GM19351 (cell line): ENCODE measurements at regions not wholly inside any gene's neighbourhood (a gene's known extent, or its start where the extent isn't known, plus 50 kb on each side); places are given as distances from the start of the nearest gene placed in this dataset.

ENCODE experiments used
- ATAC-seq: cut with Tn5 transposase; IDR thresholded peaks from one replicate; pipeline ENCODE4 v1.9.1; 2021; ENCODE audit warnings: mild to moderate bottlenecking, moderate library complexity; ENCODE audit not compliant: unreplicated experiment

- ATAC-seq: no peak
Measured at GRCh38 chr14:95413289-95414215, 93.8 kb upstream of the CLMN start.

DNA sequence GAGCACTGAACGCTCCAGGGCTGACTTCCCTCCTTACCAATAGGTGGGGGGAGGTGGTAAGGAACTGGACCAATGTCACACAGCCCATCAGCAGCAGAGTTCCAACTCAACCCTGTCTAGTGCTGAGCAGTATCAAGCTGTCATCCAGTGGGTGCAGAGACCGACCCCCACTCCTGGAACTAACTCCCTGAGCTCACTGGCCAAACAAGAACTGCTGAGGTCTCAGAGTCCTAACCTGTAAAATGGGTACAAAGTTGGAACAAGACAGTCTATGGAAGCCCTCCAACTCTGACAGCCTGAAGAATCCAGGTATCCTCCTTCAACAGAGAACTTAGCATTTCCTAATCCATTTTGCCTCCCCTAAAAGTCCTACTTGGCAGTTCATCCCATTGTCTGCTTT is 91.1 kb upstream of the CLMN start:
- no peak for ATAC-seq

DNA sequence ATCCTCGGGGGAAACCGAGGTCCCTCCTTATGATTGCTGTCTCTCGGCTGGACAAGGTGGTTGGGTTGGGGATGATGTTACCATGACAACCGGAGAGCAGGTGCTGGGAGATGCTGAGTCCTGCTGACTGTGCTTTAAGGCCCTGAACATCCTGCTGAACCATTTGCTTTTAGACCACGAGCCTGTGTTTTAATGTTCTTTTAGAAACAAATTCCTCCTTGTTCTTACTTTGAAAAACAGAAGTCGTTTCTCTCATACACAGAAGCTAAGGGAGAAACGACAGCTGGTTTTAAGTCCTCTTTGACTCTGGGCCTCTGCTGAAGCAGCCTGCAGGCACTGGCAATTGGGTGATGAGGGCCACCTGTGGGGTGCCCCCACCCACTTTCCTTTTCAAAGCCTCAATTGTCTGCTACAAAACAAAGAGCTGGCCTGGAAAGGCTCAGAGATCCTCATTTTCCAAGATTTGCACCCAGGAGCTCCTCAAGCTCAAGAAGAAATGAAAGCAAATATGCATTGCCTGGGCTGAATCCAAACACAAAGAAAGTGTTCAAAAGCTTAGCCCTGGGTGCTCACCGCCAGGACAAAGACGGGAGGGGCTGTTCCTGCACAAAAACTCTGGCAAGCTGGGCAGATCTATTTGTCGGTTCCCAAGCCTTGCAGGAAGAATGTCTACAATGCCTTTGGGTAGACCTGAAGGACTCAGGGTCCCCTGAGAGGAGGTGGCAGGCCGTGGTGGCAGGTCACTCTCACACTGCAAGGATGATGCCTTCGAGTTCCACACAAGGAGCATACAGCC is 90.0 kb upstream of the CLMN start:
- no peak for ATAC-seq

GRCh38 chr14:95408731-95409476 is 89.2 kb upstream of the CLMN start:
- ATAC-seq: no peak

DNA sequence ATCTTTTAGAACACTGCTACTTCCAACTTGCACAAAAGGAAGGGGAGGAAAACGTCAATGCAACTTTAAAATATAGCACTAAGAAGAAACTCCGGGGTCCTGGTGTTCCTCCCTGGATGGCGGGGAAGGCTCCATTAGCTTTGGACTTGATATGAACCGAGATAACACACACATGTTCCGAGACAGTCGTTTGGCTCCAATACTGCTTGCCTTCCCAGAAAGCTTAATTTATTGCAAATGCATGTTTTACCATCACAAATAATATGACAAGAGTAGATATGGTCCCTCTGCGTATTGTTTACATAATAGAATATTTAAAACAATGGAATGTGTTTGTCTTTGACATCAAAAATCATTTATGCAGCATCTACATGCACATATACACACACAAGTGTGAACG is 87.6 kb upstream of the CLMN start:
- ATAC-seq: no peak

DNA sequence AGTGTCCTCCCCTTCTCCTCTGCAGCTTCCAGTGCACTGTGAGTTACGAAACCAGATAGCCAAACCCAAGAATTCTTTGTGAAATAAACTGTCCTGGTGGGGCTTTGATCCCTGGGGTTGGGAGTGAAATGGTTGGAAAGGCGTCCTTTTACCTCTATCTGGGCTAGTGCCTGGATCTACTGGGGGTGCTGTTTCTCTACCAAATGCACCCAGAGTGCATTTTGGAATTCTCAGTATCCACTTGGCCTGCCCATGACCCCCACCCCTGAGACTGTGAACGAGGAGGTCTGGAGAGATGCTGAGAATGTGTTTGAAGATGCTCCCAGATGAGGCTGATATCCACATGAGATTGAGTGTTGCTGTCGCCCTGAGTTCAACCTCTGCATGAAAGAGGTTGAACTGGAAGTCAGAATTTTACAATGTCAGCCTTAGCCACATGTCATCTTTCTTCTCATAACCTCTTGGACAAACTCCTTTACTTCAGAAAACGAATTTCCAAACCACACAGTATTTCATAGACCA is 87.1 kb upstream of the CLMN start:
- ATAC-seq: no peak

- no peak for ATAC-seq
Measured at GRCh38 chr14:95404583-95404982, 84.9 kb upstream of the CLMN start.

- no peak for ATAC-seq
Measured at GRCh38 chr14:95402578-95402977, 82.9 kb upstream of the CLMN start.

DNA sequence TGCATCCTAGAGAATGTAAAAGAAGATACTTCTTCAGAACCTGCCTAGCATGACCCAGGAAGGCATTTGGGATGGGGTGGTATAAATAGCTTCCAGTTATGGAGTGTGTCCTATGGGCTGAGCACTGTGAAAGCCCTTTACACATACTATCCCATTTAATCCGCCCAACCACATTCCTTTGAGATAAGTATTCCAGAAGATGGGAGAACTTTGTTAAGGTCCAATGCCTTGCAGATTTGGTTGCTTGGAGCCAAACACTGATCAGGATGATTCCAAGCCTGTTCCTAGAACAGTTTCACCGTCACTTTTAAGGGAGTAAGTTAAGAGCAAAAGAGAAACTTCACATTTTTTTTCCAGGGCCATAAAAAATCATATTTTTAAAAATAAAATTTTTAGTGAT is 82.5 kb upstream of the CLMN start:
- ATAC-seq: no peak

DNA sequence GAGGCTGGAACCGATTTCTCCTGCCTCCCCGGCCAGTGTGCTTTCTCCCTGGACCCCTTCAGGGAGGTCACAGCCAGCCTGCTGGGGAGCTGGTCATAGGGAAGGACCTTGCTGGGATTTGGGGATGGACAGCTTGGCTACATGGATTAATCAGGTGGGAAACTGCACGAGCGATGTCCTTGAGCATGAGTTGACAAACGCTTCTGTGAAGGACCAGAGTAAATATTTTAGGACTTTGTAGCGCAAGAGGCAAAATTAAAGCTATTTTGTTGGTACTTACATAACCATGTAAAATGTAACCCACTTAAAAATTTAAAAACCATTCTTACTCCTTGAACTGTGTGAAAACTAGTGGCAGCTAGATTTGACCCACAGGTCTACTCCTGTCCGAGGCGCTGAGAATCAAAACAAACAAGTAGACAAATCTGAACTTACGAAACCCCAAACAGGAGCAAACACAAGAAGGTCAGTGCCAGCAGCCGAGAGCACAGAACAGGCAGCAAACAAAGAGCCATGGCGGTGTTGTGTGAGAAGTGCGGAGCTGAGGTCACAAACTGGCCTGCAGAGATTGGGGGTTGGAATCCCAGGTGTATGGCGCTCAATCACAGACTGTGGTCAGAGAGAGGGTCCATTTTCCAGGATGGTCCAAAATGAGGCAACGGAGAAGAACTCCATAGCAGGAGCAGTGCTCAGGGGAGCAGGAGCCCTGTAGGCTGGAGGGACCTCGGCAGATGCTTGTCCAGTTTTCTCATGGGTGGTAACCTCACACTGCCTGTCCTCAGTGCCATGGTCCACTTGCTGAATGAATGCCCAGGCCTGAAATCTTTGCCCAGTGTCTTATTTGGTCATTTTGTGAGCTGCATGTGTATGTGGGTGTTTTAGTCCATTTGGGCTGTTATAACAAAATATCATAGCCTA is 79.2 kb upstream of the CLMN start:
- ATAC-seq: no peak

DNA sequence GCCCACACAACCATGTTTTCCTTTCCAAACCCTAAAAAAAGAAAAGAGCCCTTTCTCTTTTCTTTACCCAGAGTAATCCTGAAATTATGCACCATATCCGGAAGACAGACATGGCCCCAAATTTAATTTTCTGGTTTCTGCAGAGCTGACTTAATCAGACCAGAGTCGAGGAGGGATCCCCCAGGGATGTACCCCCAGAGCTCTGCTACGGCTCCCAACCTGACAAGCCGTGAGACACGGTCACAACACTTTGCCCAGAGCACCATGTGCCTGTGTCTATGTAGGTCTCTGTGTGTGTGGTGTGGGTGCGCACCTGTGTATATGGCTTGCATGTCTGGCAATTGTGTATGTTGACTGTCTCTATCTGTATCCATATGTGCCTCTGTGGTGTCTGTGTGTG is 77.6 kb upstream of the CLMN start:
- ATAC-seq: no peak

DNA sequence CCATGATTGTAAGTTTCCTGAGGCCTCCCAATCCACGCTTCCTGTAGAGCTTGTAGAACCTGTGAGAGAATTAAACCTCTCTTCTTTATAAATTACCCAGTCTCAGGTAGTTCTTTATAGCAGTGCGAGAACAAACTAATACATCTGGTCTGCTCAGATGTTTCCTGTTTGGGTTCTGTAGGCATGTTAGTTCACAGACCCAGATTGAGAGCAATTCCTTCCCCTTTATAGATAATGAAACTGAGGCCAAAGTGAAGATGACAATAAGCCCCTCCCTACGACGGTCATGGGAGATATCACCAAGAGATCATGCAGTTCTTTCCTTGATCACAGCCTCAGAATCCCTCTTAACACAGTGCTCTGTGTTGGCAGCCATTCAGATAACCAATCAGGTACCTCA is 76.5 kb upstream of the CLMN start:
- no peak for ATAC-seq

GRCh38 chr14:95395098-95395737 is 75.5 kb upstream of the CLMN start:
- ATAC-seq: no peak

- ATAC-seq: no peak
Measured at GRCh38 chr14:95394297-95395097, 74.8 kb upstream of the CLMN start.

- ATAC-seq: no peak
Measured at GRCh38 chr14:95392841-95393240, 73.1 kb upstream of the CLMN start.

DNA sequence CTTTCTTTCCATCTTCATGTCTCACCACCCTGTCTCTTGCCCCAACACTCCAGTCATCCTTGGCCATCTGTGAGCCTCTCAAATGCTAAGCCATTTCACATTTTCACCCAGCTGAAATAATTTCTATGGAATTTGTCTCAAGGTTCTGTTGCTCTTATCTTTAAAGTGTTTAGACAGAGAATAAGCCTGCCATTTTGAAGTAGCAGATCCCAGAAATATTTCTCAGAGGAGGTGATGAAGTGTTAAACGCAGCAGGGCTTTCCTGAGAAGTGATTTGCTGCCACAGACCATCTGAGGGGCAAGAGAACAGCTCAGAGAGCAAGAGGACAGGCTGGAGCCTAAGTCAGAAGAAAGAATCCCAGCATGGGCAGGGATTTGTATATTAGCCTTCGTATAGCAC is 71.6 kb upstream of the CLMN start:
- no peak for ATAC-seq

GRCh38 chr14:95389471-95390011 is 69.8 kb upstream of the CLMN start:
- no peak for ATAC-seq

DNA sequence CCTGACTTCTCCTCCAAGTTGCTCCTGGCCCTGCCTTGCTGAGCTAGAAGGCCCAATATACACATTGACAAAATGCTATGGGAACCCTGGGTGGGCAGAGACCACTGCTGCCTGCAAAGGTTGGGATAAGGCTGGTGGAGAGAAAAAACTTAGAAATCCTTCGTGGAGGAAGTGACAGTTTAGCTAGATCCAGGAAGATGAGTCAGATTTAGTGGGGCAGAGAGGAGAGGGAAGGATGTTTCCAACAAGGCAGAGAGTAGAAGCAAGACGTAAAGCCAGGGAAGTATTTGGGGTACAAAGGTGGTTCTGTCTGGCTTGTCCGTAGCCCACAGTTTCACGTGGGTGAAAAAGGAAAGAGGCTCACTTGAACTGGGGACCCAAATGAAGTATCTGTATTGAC is 69.0 kb upstream of the CLMN start:
- no peak for ATAC-seq
